B cell (primary cell): ENCODE measurements at regions not wholly inside any gene's neighbourhood (a gene's known extent, or its start where the extent isn't known, plus 50 kb on each side); places are given as distances from the start of the nearest gene placed in this dataset.

Experiments
- ATAC-seq: fragments of 200-7000 bp; cut with Tn5 transposase; one replicate; pipeline ENCODE4 v1.10.0; 2021; ENCODE audit warnings: low read depth, mild to moderate bottlenecking, moderate number of reproducible peaks, moderate library complexity
- CTCF ChIA-PET: fragments of 350-600 bp; sonication (Branson Sonifier 250); formaldehyde crosslinking; loops from one replicate; lab custom pipeline; 2021; ENCODE audit warnings: antibody characterized with exemption, inconsistent platforms; lab: Charles Lee
- POLR2A ChIA-PET: fragments of 350-600 bp; sonication (Branson Sonifier 250); formaldehyde crosslinking; loops from one replicate; lab custom pipeline; 2021; ENCODE audit warnings: antibody characterized with exemption; lab: Charles Lee
- DNase-seq: peaks from one replicate; pipeline ENCODE4 v3.0.0; 2013
- H2AFZ ChIP-seq: 2 replicates; pipeline ENCODE4 v1.6.1; 2012; ENCODE audit warnings: mild to moderate bottlenecking, low read depth, low read length; ENCODE audit not compliant: insufficient read depth, poor library complexity, severe bottlenecking
- H3K27ac ChIP-seq, 2 donors: 1 replicate in 1 of 2; 2 replicates in 1 of 2; pipeline ENCODE4 v1.5.1; 2012 to 2013; ENCODE audit warnings: low read length in 2 of 2, mild to moderate bottlenecking in 2 of 2, moderate library complexity in 1 of 2
- H3K27me3 ChIP-seq, 4 experiments: fragments of 200-600 bp in 1 of 4; sonication (generic) in 1 of 4; replicated peaks in 1 of 4; 1 replicate in 2 of 4; 2 replicates in 2 of 4; pipeline versions ENCODE4 v1.6.1 to v1.7.0; 2013 to 2016; ENCODE audit warnings: low read length in 3 of 4, mild to moderate bottlenecking in 2 of 4, mixed read lengths in 1 of 4, moderate library complexity in 1 of 4; ENCODE audit not compliant: insufficient read depth in 4 of 4, control insufficient read depth in 3 of 4; ENCODE audit errors: control extremely low read depth in 1 of 4
- H3K36me3 ChIP-seq, 2 experiments: replicated peaks in 1 of 2; 1 replicate in 1 of 2; 2 replicates in 1 of 2; pipeline versions ENCODE4 v1.6.1 to v1.7.1; 2013; ENCODE audit warnings: low read length in 1 of 2; ENCODE audit not compliant: insufficient read depth in 2 of 2, control insufficient read depth in 1 of 2; ENCODE audit errors: control extremely low read depth in 1 of 2, extremely low read depth in 1 of 2
- H3K4me1 ChIP-seq, 2 donors: fragments of 200-600 bp in 1 of 2; sonication (generic) in 1 of 2; 1 replicate in 1 of 2; 2 replicates in 1 of 2; pipeline versions ENCODE4 v1.5.1 to v1.6.1; 2013 to 2017; ENCODE audit warnings: low read length in 2 of 2; ENCODE audit not compliant: control insufficient read depth in 2 of 2, insufficient read depth in 2 of 2
- H3K4me2 ChIP-seq: replicated peaks from 2 replicates; pipeline ENCODE3; 2012; ENCODE audit warnings: mild to moderate bottlenecking, low read depth, low read length; ENCODE audit not compliant: poor library complexity, severe bottlenecking
- H3K4me3 ChIP-seq, 5 experiments: fragments of 200-600 bp in 1 of 5; sonication (generic) in 1 of 5; 1 replicate in 3 of 5; 2 replicates in 2 of 5; pipeline versions ENCODE4 v1.5.1 to v1.7.0; 2011 to 2016; ENCODE audit warnings: low read length in 4 of 5, mild to moderate bottlenecking in 4 of 5, low read depth in 2 of 5, control low read depth in 1 of 5, moderate library complexity in 1 of 5; ENCODE audit not compliant: insufficient read depth in 1 of 5; ENCODE audit errors: control extremely low read depth in 1 of 5, extremely low read depth in 1 of 5
- H3K79me2 ChIP-seq: fragments of 200-600 bp; sonication (generic); one replicate; pipeline ENCODE4 v1.6.0; 2016; ENCODE audit warnings: low read length; ENCODE audit not compliant: control insufficient read depth, insufficient read depth
- H3K9ac ChIP-seq: fragments of 200-600 bp; sonication (generic); 2 replicates; pipeline ENCODE4 v1.6.1; 2017; ENCODE audit warnings: mild to moderate bottlenecking, low read length, moderate library complexity
- H3K9me3 ChIP-seq, 3 donors: one replicate each; pipeline versions ENCODE4 v1.6.1 to v1.7.1; 2013; ENCODE audit warnings: low read length in 2 of 3; ENCODE audit not compliant: control insufficient read depth in 2 of 3, insufficient read depth in 1 of 3; ENCODE audit errors: control extremely low read depth in 1 of 3
- H4K20me1 ChIP-seq: 2 replicates; pipeline ENCODE4 v1.6.0; 2012; ENCODE audit warnings: mild to moderate bottlenecking, low read length; ENCODE audit not compliant: insufficient read depth, control insufficient read depth, poor library complexity, severe bottlenecking
- H3K27ac Mint-ChIP-seq: one replicate; pipeline ENCODE4 v1.8.0; 2021; ENCODE audit warnings: mixed read lengths
- H3K27me3 Mint-ChIP-seq: one replicate; pipeline ENCODE4 v1.8.0; 2021; ENCODE audit warnings: mixed read lengths
- H3K4me1 Mint-ChIP-seq: one replicate; pipeline ENCODE4 v1.8.0; 2021; ENCODE audit warnings: mixed read lengths
- H3K4me3 Mint-ChIP-seq: one replicate; pipeline ENCODE4 v1.8.0; 2021; ENCODE audit warnings: mixed read lengths
- H3K9me3 Mint-ChIP-seq: one replicate; pipeline ENCODE4 v1.8.0; 2022; ENCODE audit warnings: mixed read lengths; ENCODE audit not compliant: insufficient read depth
- EZH2 ChIP-seq: IDR thresholded peaks from 2 replicates; pipeline ENCODE4 v1.6.1; 2012; ENCODE audit warnings: borderline replicate concordance, low read depth, mild to moderate bottlenecking, moderate library complexity, low read length; ENCODE audit not compliant: insufficient read depth, poor library complexity, severe bottlenecking
- WGBS: methylation state at CpG from one replicate; pipeline ENCODE4 v1.1.5; 2013; ENCODE audit warnings: missing lambda C conversion rate; ENCODE audit not compliant: insufficient coverage; 5-methylcytosine and 5-hydroxymethylcytosine counted together
- intact Hi-C: fragments of 100-400 bp; cut with micrococcal nuclease; formaldehyde crosslinking; loops from one replicate; pipeline ENCODE4 v1.10.0; 2022
- TF ChIP-seq, protein P1 (sequence below): fragments of 200-600 bp; IDR thresholded peaks from one replicate; pipeline ENCODE4 v1.8.0; 2022; ENCODE audit warnings: antibody characterized with exemption, mild to moderate bottlenecking

- H2AFZ ChIP-seq: no peak overlapping the region
- no peaks in the 10 kb centered on the region for H3K9me3 ChIP-seq
- no peaks in the 10 kb centered on the region for H4K20me1 ChIP-seq
- ChIA-PET CTCF (interaction anchor here (0.9 kb wide), 1 partner anchor 557 kb away, joined by 3 read pairs; no protein-coding TSS in a partner anchor), POLR2A (no interaction called here)
- Mint-ChIP-seq H3K27me3 (peaks cover 26% of the 10 kb centered on the region), H3K4me1 (no peaks in the 10 kb centered on the region), H3K4me3 (no peak overlapping the region), H3K9me3 (no peaks in the 10 kb centered on the region), H3K27ac (no peak overlapping the region)
- ATAC-seq: no peak
- H3K27ac ChIP-seq: no peak overlapping the region
- H3K4me3 ChIP-seq: no peak overlapping the region
- H3K36me3 ChIP-seq: no peaks in the 10 kb centered on the region
- H3K4me1 ChIP-seq: no peaks in the 10 kb centered on the region
- no peaks in the 10 kb centered on the region for H3K79me2 ChIP-seq
- H3K27me3 ChIP-seq: no peaks in the 10 kb centered on the region
- no peak for DNase-seq
- no peak overlapping the region for H3K9ac ChIP-seq
- TF ChIP-seq, protein P1, sequence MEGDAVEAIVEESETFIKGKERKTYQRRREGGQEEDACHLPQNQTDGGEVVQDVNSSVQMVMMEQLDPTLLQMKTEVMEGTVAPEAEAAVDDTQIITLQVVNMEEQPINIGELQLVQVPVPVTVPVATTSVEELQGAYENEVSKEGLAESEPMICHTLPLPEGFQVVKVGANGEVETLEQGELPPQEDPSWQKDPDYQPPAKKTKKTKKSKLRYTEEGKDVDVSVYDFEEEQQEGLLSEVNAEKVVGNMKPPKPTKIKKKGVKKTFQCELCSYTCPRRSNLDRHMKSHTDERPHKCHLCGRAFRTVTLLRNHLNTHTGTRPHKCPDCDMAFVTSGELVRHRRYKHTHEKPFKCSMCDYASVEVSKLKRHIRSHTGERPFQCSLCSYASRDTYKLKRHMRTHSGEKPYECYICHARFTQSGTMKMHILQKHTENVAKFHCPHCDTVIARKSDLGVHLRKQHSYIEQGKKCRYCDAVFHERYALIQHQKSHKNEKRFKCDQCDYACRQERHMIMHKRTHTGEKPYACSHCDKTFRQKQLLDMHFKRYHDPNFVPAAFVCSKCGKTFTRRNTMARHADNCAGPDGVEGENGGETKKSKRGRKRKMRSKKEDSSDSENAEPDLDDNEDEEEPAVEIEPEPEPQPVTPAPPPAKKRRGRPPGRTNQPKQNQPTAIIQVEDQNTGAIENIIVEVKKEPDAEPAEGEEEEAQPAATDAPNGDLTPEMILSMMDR: no peak
- no peak for TF ChIP-seq EZH2
- intact Hi-C loops: no loop called here
- H3K4me2 ChIP-seq: no peak overlapping the region
Measured at GRCh38 chr7:93720106-93720505, 145.6 kb upstream of the CALCR start.

DNA sequence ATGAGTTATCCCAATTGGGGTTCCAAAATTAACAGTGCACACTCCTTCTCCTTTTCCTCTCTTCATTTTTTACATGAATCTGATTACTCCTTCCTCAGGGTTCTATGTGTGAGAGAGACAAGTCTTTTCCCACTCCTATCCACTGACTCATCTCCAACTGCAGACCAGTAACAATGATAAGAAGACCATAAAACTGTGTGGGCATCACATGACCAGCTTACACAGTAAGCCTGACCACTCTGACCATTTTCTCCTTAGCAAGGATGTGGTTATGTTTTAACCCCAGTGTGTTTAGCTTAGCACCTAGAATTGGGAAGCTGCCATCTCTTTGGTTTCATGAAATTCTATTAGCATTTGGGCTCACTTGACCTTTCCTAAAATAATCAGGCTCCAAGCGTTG is 145.0 kb upstream of the CALCR start:
- Mint-ChIP-seq H3K27me3 (peaks cover 25% of the 10 kb centered on the region), H3K27ac (no peak overlapping the region), H3K4me1 (no peaks in the 10 kb centered on the region), H3K4me3 (no peak overlapping the region), H3K9me3 (no peaks in the 10 kb centered on the region)
- Histone ChIP-seq H3K9ac (no peak overlapping the region), H4K20me1 (no peaks in the 10 kb centered on the region), H2AFZ (no peak overlapping the region), H3K36me3 (no peaks in the 10 kb centered on the region), H3K27ac (no peak overlapping the region), H3K4me3 (no peak overlapping the region), H3K27me3 (no peaks in the 10 kb centered on the region), H3K4me2 (no peak overlapping the region), H3K4me1 (no peaks in the 10 kb centered on the region), H3K9me3 (no peaks in the 10 kb centered on the region), H3K79me2 (no peaks in the 10 kb centered on the region)
- no peak for TF ChIP-seq EZH2
- TF ChIP-seq, protein P1: no peak
- DNase-seq (no peak), ATAC-seq (no peak)
- CTCF ChIA-PET: no interaction called here
- POLR2A ChIA-PET: no interaction called here
- intact Hi-C loops: no loop called here
- WGBS: 88% methylated on average over 1 of the region's 1 CpG
